ENCODE measurements at regions not wholly inside any gene's neighbourhood (a gene's known extent, or its start where the extent isn't known, plus 50 kb on each side); places are given as distances from the start of the nearest gene placed in this dataset.
"Not testable (repeated sequence)": the region's sequence is repeated elsewhere in the genome, so short reads cannot be mapped to it uniquely, and the experiment has no call there.

- not testable (repeated sequence) for DNase-seq
Measured at GRCh38 chr10:64360240-64360639, 839.0 kb downstream of the REEP3 start.

GRCh38 chr10:64363687-64364086, 842.5 kb downstream of the REEP3 start:
- DNase-seq: no peak

- no peak for DNase-seq
Measured at GRCh38 chr10:64365663-64366062, 844.5 kb downstream of the REEP3 start.

- no peak for DNase-seq
Measured at GRCh38 chr10:64368298-64368697, 847.1 kb downstream of the REEP3 start.

GRCh38 chr10:64369885-64370773, 848.9 kb downstream of the REEP3 start:
- DNase-seq: no peak

GRCh38 chr10:64374346-64374745, 853.1 kb downstream of the REEP3 start:
- no peak for DNase-seq

GRCh38 chr10:64376167-64376566, 855.0 kb downstream of the REEP3 start:
- DNase-seq: no peak

- no peak for DNase-seq
Measured at GRCh38 chr10:64379898-64380297, 858.7 kb downstream of the REEP3 start.

GRCh38 chr10:64385355-64385754, 864.2 kb downstream of the REEP3 start:
- no peak for DNase-seq

- DNase-seq: no peak
Measured at GRCh38 chr10:64394744-64395143, 873.5 kb downstream of the REEP3 start.

- DNase-seq: no peak
Measured at GRCh38 chr10:64396105-64396708, 875.0 kb downstream of the REEP3 start.

- DNase-seq: no peak
Measured at GRCh38 chr10:64397125-64397524, 875.9 kb downstream of the REEP3 start.

GRCh38 chr10:64408391-64409183, 887.4 kb downstream of the REEP3 start:
- DNase-seq: no peak

GRCh38 chr10:64409349-64409748, 888.1 kb downstream of the REEP3 start:
- DNase-seq: no peak

- no peak for DNase-seq
Measured at GRCh38 chr10:64416011-64416410, 894.8 kb downstream of the REEP3 start.

- DNase-seq: no peak
Measured at GRCh38 chr10:64419461-64419860, 898.3 kb downstream of the REEP3 start.

GRCh38 chr10:64426745-64427144, 905.5 kb downstream of the REEP3 start:
- no peak for DNase-seq

- no peak for DNase-seq
Measured at GRCh38 chr10:64430690-64431323, 909.6 kb downstream of the REEP3 start.

- DNase-seq: not testable (repeated sequence)
Measured at GRCh38 chr10:64441872-64442271, 920.7 kb downstream of the REEP3 start.

GRCh38 chr10:64444163-64444562, 923.0 kb downstream of the REEP3 start:
- no peak for DNase-seq

GRCh38 chr10:64444564-64444963, 923.4 kb downstream of the REEP3 start:
- DNase-seq: no peak

- DNase-seq: no peak
Measured at GRCh38 chr10:64449603-64450002, 928.4 kb downstream of the REEP3 start.

GRCh38 chr10:64450312-64450711, 929.1 kb downstream of the REEP3 start:
- no peak for DNase-seq

Data from activated CD8-positive, alpha-beta memory T cell treated with anti-CD3 and anti-CD28 coated beads, Interleukin-2, amount 50 U/mL, for 48 hours (primary cell).